H1 (cell line): ENCODE measurements at regions not wholly inside any gene's neighbourhood (a gene's known extent, or its start where the extent isn't known, plus 50 kb on each side); places are given as distances from the start of the nearest gene placed in this dataset.

ENCODE experiments used
- CTCF ChIA-PET: fragments of 300-600 bp; sonication (Branson Sonifier 250); formaldehyde crosslinking; loops from one replicate; lab custom pipeline; 2021; ENCODE audit not compliant: partially characterized antibody; lab: Charles Lee
- POLR2A ChIA-PET: fragments of 300-600 bp; sonication (Branson Sonifier 250); formaldehyde crosslinking; loops from one replicate; lab custom pipeline; 2021; ENCODE audit warnings: inconsistent platforms; ENCODE audit not compliant: partially characterized antibody; lab: Charles Lee
- DNase-seq, 2 experiments: peaks; one replicate each; pipeline versions ENCODE4 v3.0.0 to v3.0.0-alpha.2; 2010 to 2022; ENCODE audit warnings: low spot score in 2 of 2, low read depth in 1 of 2, mixed read lengths in 1 of 2
- FAIRE-seq: peaks from 2 replicates; lab custom pipeline; 2011; peaks lifted over from hg19 to GRCh38; lab: Jason Lieb, UNC
- H2AFZ ChIP-seq: 2 replicates; pipeline ENCODE4 v1.8.1; 2012; ENCODE audit warnings: low read length, inconsistent platforms
- H2AK5ac ChIP-seq: 2 replicates; pipeline ENCODE4 v1.6.1; 2013; ENCODE audit warnings: low read depth, low read length
- H2BK120ac ChIP-seq: replicated peaks from 2 replicates; pipeline ENCODE3; 2013; ENCODE audit warnings: low read depth, low read length, inconsistent platforms
- H2BK12ac ChIP-seq: 2 replicates; pipeline ENCODE4 v1.6.1; 2013; ENCODE audit warnings: low read depth, low read length
- H2BK15ac ChIP-seq: 2 replicates; pipeline ENCODE4 v1.6.1; 2013; ENCODE audit warnings: low read length
- H2BK20ac ChIP-seq: 2 replicates; pipeline ENCODE4 v1.6.1; 2013; ENCODE audit warnings: low read length
- H2BK5ac ChIP-seq: 2 replicates; pipeline ENCODE4 v1.6.1; 2013; ENCODE audit warnings: low read depth, low read length
- H3K14ac ChIP-seq: 2 replicates; pipeline ENCODE4 v1.6.1; 2013; ENCODE audit warnings: inconsistent platforms; ENCODE audit not compliant: insufficient read length
- H3K18ac ChIP-seq: 2 replicates; pipeline ENCODE4 v1.6.1; 2013; ENCODE audit warnings: low read length; ENCODE audit errors: extremely low read depth
- H3K23ac ChIP-seq: 2 replicates; pipeline ENCODE4 v1.6.1; 2013; ENCODE audit warnings: inconsistent platforms; ENCODE audit not compliant: insufficient read length
- H3K23me2 ChIP-seq: 2 replicates; pipeline ENCODE4 v1.6.1; 2013; ENCODE audit warnings: low read depth, low read length
- H3K27ac ChIP-seq: 2 replicates; pipeline ENCODE4 v1.6.1; 2011; ENCODE audit warnings: low read depth, low read length, inconsistent platforms
- H3K27me3 ChIP-seq, 4 experiments: replicated peaks in 1 of 4; 1 replicate in 1 of 4; 2 replicates in 3 of 4; pipeline versions ENCODE4 v1.6.1 to v1.8.1; 2011 to 2013; ENCODE audit warnings: low read length in 3 of 4, mild to moderate bottlenecking in 3 of 4, inconsistent platforms in 2 of 4, mixed read lengths in 2 of 4, moderate library complexity in 1 of 4; ENCODE audit not compliant: control insufficient read depth in 3 of 4, insufficient read depth in 3 of 4; ENCODE audit errors: extremely low read depth in 1 of 4
- H3K36me3 ChIP-seq, 4 experiments: 2 replicates each; pipeline versions ENCODE4 v1.6.1 to v1.8.1; 2011 to 2013; ENCODE audit warnings: mild to moderate bottlenecking in 4 of 4, low read length in 3 of 4, moderate library complexity in 2 of 4, control low read depth in 1 of 4, inconsistent platforms in 1 of 4; ENCODE audit not compliant: insufficient read depth in 4 of 4, control insufficient read depth in 2 of 4
- H3K4ac ChIP-seq: replicated peaks from 2 replicates; pipeline ENCODE3; 2013; ENCODE audit warnings: low read length, low read depth, mixed read lengths, inconsistent platforms; ENCODE audit not compliant: insufficient read length
- H3K4me1 ChIP-seq, 4 experiments: replicated peaks in 1 of 4; 1 replicate in 1 of 4; 2 replicates in 3 of 4; pipeline versions ENCODE4 v1.6.1 to v1.8.1; 2011 to 2013; ENCODE audit warnings: low read length in 3 of 4, inconsistent platforms in 2 of 4, mixed read lengths in 1 of 4; ENCODE audit not compliant: insufficient read depth in 4 of 4, control insufficient read depth in 3 of 4
- H3K4me2 ChIP-seq, 2 experiments: 2 replicates each; pipeline versions ENCODE4 v1.6.1 to v1.8.1; 2011 to 2013; ENCODE audit warnings: low read depth in 2 of 2, low read length in 2 of 2, control low read depth in 1 of 2, inconsistent platforms in 1 of 2, mild to moderate bottlenecking in 1 of 2; ENCODE audit not compliant: insufficient read depth in 1 of 2
- H3K4me3 ChIP-seq, 4 experiments: fragments of 200-600, 300-600 bp in 1 of 4; sonication (generic), shearing (Covaris generic), sonication (Bioruptor Twin) in 1 of 4; 2 replicates each; pipeline versions ENCODE4 v1.5.1 to v1.8.1; 2011 to 2016; ENCODE audit warnings: low read length in 4 of 4, low read depth in 3 of 4, control low read depth in 2 of 4, inconsistent platforms in 2 of 4, mild to moderate bottlenecking in 2 of 4, mixed read lengths in 1 of 4, moderate library complexity in 1 of 4; ENCODE audit not compliant: insufficient read depth in 2 of 4; ENCODE audit errors: extremely low read depth in 1 of 4
- H3K56ac ChIP-seq: replicated peaks from 2 replicates; pipeline ENCODE3; 2013; ENCODE audit warnings: low read depth, mild to moderate bottlenecking, mixed read lengths, low read length, inconsistent platforms; ENCODE audit not compliant: insufficient read length
- H3K79me1 ChIP-seq: 2 replicates; pipeline ENCODE4 v1.6.1; 2013; ENCODE audit warnings: low read depth, low read length, control low read depth
- H3K79me2 ChIP-seq, 2 experiments: 2 replicates each; pipeline versions ENCODE4 v1.6.1 to v1.8.1; 2012 to 2013; ENCODE audit warnings: low read length in 2 of 2, mild to moderate bottlenecking in 2 of 2, inconsistent platforms in 1 of 2; ENCODE audit not compliant: insufficient read depth in 2 of 2, control insufficient read depth in 1 of 2
- H3K9ac ChIP-seq, 4 experiments: replicated peaks in 1 of 4; 1 replicate in 1 of 4; 2 replicates in 3 of 4; pipeline versions ENCODE4 v1.6.1 to v1.8.1; 2011 to 2013; ENCODE audit warnings: low read depth in 3 of 4, low read length in 3 of 4, control low read depth in 2 of 4, mild to moderate bottlenecking in 2 of 4, moderate library complexity in 2 of 4, inconsistent platforms in 1 of 4; ENCODE audit errors: extremely low read depth in 1 of 4
- H3K9me3 ChIP-seq, 2 experiments: 2 replicates each; pipeline versions ENCODE4 v1.6.1 to v1.8.1; 2012 to 2013; ENCODE audit warnings: mild to moderate bottlenecking in 2 of 2, moderate library complexity in 2 of 2, control low read depth in 1 of 2, inconsistent platforms in 1 of 2, low read depth in 1 of 2, low read length in 1 of 2, mixed read lengths in 1 of 2; ENCODE audit not compliant: insufficient read depth in 2 of 2
- H4K20me1 ChIP-seq, 2 experiments: replicated peaks in 1 of 2; 2 replicates each; pipeline versions ENCODE3 to v1.8.1; 2011 to 2013; ENCODE audit warnings: inconsistent platforms in 2 of 2, low read length in 2 of 2, mild to moderate bottlenecking in 1 of 2; ENCODE audit not compliant: insufficient read depth in 2 of 2, control insufficient read depth in 1 of 2
- H4K5ac ChIP-seq: 2 replicates; pipeline ENCODE4 v1.6.1; 2013; ENCODE audit warnings: low read length, low read depth, mixed read lengths, inconsistent platforms; ENCODE audit not compliant: insufficient read length
- H4K8ac ChIP-seq: 2 replicates; pipeline ENCODE4 v1.8.0; 2013; ENCODE audit warnings: mild to moderate bottlenecking, moderate library complexity, low read length, inconsistent platforms; ENCODE audit not compliant: insufficient read depth; ENCODE audit errors: extremely low read depth
- H4K91ac ChIP-seq: replicated peaks from 2 replicates; pipeline ENCODE3; 2013; ENCODE audit warnings: low read length, mixed read lengths, inconsistent platforms; ENCODE audit not compliant: insufficient read length
- BCL11A ChIP-seq, 2 experiments: IDR thresholded peaks; one replicate each; pipeline ENCODE4 v1.6.1; 2011; ENCODE audit warnings: low read depth in 2 of 2, low read length in 2 of 2, mild to moderate bottlenecking in 2 of 2
- CEBPB ChIP-seq: IDR thresholded peaks from 2 replicates; pipeline ENCODE4 v1.6.1; 2012; ENCODE audit warnings: low read depth, low read length
- CREB1 ChIP-seq: IDR thresholded peaks from 2 replicates; pipeline ENCODE4 v1.6.1; 2012; ENCODE audit warnings: inconsistent platforms
- FOSL1 ChIP-seq: IDR thresholded peaks from 2 replicates; pipeline ENCODE4 v1.6.1; 2011; ENCODE audit warnings: mild to moderate bottlenecking, low read depth, low read length, moderate library complexity; ENCODE audit not compliant: insufficient read depth
- HDAC6 ChIP-seq: IDR thresholded peaks from one replicate; pipeline ENCODE4 v1.7.1; 2012; ENCODE audit warnings: low read depth, mild to moderate bottlenecking, inconsistent platforms, low read length, moderate library complexity
- JUND ChIP-seq: IDR thresholded peaks from 2 replicates; pipeline ENCODE4 v1.6.1; 2011; ENCODE audit warnings: mild to moderate bottlenecking, improper control_type of control experiment, low read length
- POLR2A ChIP-seq, 2 experiments: IDR thresholded peaks; 1 replicate in 1 of 2; 2 replicates in 1 of 2; pipeline ENCODE4 v1.6.1; 2011; ENCODE audit warnings: low read depth in 2 of 2, low read length in 2 of 2, mild to moderate bottlenecking in 2 of 2; ENCODE audit errors: control extremely low read depth in 1 of 2
- SIRT6 ChIP-seq: IDR thresholded peaks from one replicate; pipeline ENCODE4 v1.7.1; 2012; ENCODE audit warnings: low read length, inconsistent platforms
- SRF ChIP-seq: IDR thresholded peaks from 2 replicates; pipeline ENCODE4 v1.6.1; 2011; ENCODE audit warnings: mild to moderate bottlenecking, low read depth, low read length, moderate library complexity
- TBP ChIP-seq: IDR thresholded peaks from 2 replicates; pipeline ENCODE4 v1.6.1; 2011; ENCODE audit warnings: low read depth, low read length, improper control_type of control experiment
- WGBS, 2 experiments: shearing (Covaris generic) in 1 of 2; methylation state at CpG; one replicate each; pipeline versions ENCODE4 v1.1.6 to v1.1.7; 2013 to 2015; ENCODE audit warnings: low lambda C conversion rate in 2 of 2, mixed read lengths in 2 of 2, inconsistent platforms in 1 of 2, low coverage in 1 of 2, missing lambda C conversion rate in 1 of 2; ENCODE audit not compliant: insufficient replicate concordance in 2 of 2, insufficient coverage in 1 of 2, insufficient read length in 1 of 2; ENCODE audit errors: extremely low coverage in 1 of 2, missing lambda C conversion rate in 1 of 2; 5-methylcytosine and 5-hydroxymethylcytosine counted together
- TF ChIP-seq, protein P1 (sequence below): IDR thresholded peaks from 2 replicates; pipeline ENCODE4 v1.6.1; 2012; ENCODE audit warnings: low read length, inconsistent platforms

DNA sequence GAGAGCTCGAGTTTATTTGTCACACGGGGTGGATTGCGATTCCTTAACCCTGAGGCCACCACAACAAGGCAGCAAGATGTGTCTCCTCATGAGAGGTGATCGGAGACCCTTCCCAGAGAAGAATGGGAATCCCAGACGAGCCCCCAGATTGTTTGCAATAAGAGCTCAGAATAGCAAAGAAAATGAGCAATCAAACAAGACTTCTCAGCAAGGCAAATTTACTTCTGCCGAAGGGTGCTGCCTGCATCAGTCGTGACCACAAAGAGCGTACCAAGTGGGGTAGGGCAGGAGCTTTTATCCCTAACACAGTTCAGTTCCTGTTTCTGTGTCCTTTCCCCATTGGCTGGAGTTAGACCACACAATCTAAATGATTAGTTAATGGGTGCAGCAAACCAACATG, 237.5 kb upstream of the SYT4 start:
- H3K79me2 ChIP-seq = no peaks in the 10 kb centered on the region
- no peaks in the 10 kb centered on the region for H3K4me1 ChIP-seq
- no peak overlapping the region for H4K8ac ChIP-seq
- H4K5ac ChIP-seq = no peak overlapping the region
- H4K91ac ChIP-seq = no peak overlapping the region
- no peaks in the 10 kb centered on the region for H4K20me1 ChIP-seq
- FAIRE-seq = no peak
- no peak overlapping the region for H3K56ac ChIP-seq
- no peak for TF ChIP-seq SIRT6
- no peak for TF ChIP-seq FOSL1
- no peak for TF ChIP-seq POLR2A (IDR thresholded peaks at IDR 0.05; ENCODE audit: control extremely low read depth in 1 of 2, low read depth in 2 of 2, low read length in 2 of 2)
- TF ChIP-seq HDAC6 = no peak
- no peak for TF ChIP-seq BCL11A (IDR thresholded peaks at IDR 0.05; ENCODE audit: low read depth in 2 of 2, low read length in 2 of 2)
- TF ChIP-seq, protein P1, sequence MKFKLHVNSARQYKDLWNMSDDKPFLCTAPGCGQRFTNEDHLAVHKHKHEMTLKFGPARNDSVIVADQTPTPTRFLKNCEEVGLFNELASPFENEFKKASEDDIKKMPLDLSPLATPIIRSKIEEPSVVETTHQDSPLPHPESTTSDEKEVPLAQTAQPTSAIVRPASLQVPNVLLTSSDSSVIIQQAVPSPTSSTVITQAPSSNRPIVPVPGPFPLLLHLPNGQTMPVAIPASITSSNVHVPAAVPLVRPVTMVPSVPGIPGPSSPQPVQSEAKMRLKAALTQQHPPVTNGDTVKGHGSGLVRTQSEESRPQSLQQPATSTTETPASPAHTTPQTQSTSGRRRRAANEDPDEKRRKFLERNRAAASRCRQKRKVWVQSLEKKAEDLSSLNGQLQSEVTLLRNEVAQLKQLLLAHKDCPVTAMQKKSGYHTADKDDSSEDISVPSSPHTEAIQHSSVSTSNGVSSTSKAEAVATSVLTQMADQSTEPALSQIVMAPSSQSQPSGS = no peak
- no peak for TF ChIP-seq CEBPB
- TF ChIP-seq JUND = no peak
- TF ChIP-seq SRF = no peak
- no peak for TF ChIP-seq CREB1
- TF ChIP-seq TBP = no peak
- TF ChIP-seq, all 59 proteins: peak for 0
- no peak overlapping the region for H3K18ac ChIP-seq
- H2BK5ac ChIP-seq = no peak overlapping the region
- H3K4me3 ChIP-seq = no peak overlapping the region
- H3K14ac ChIP-seq = no peak overlapping the region
- H2BK120ac ChIP-seq = no peak overlapping the region
- no peak overlapping the region for H2AK5ac ChIP-seq
- H3K9ac ChIP-seq = no peak overlapping the region
- POLR2A ChIA-PET = no interaction called here
- no peak overlapping the region for H3K4ac ChIP-seq
- no peak overlapping the region for H2BK12ac ChIP-seq
- CTCF ChIA-PET = interaction anchor here (0.6 to 1.1 kb wide), 6 partner anchors 10 to 1308 kb away, joined by 3 to 4 read pairs (median 3); no protein-coding TSS in a partner anchor
- no peaks in the 10 kb centered on the region for H3K79me1 ChIP-seq
- H3K23ac ChIP-seq = no peak overlapping the region
- H2BK15ac ChIP-seq = no peak overlapping the region
- 95% methylated on average over 7 of the region's 8 CpGs; no CpG with 5 or more reads in 1 of the 2 experiments for WGBS, 2 experiments
- no peak overlapping the region for H3K27ac ChIP-seq
- H2AFZ ChIP-seq = no peak overlapping the region
- no peaks in the 10 kb centered on the region for H3K36me3 ChIP-seq
- peaks cover 9 to 14% of the 10 kb centered on the region in 2 experiments; a peak in 3 of 4 replicates for H3K9me3 ChIP-seq
- H3K27me3 ChIP-seq = no peaks in the 10 kb centered on the region
- DNase-seq = no peak
- no peak overlapping the region for H3K4me2 ChIP-seq
- no peak overlapping the region for H2BK20ac ChIP-seq
- H3K23me2 ChIP-seq = no peaks in the 10 kb centered on the region
